Activated T-helper 1 cell treated with anti-CD3 and anti-CD28 coated beads, Interleukin-12 subunit alpha, Interleukin-12 subunit beta, Interleukin-2, Interleukin-4 antibody, amounts not matched to agents 30 ng/mL and 10 ng/mL and 1 ng/mL, durations not matched to agents 14 hours and 24 hours and 36 hours (primary cell): ENCODE measurements at regions not wholly inside any gene's neighbourhood (a gene's known extent, or its start where the extent isn't known, plus 50 kb on each side); places are given as distances from the start of the nearest gene placed in this dataset.

ENCODE experiments used
- DNase-seq: peaks from one replicate; pipeline ENCODE4 v3.0.0; 2021; ENCODE audit warnings: low spot score
- H3K27ac Mint-ChIP-seq: one replicate; pipeline ENCODE4 v1.8.0; 2021; ENCODE audit warnings: mild to moderate bottlenecking, mixed read lengths
- H3K27me3 Mint-ChIP-seq: one replicate; pipeline ENCODE4 v1.8.0; 2022; ENCODE audit warnings: mild to moderate bottlenecking, moderate library complexity, mixed read lengths; ENCODE audit not compliant: insufficient read depth
- H3K36me3 Mint-ChIP-seq: one replicate; pipeline ENCODE4 v1.8.0; 2021; ENCODE audit warnings: low read depth, mixed read lengths
- H3K4me1 Mint-ChIP-seq: one replicate; pipeline ENCODE4 v1.8.0; 2021; ENCODE audit warnings: low read depth, mixed read lengths
- H3K4me3 Mint-ChIP-seq: one replicate; pipeline ENCODE4 v1.8.0; 2021; ENCODE audit warnings: mild to moderate bottlenecking, moderate library complexity, mixed read lengths
- H3K9me3 Mint-ChIP-seq: one replicate; pipeline ENCODE4 v1.8.0; 2021; ENCODE audit warnings: mixed read lengths
- intact Hi-C: fragments of 100-400 bp; cut with micrococcal nuclease; formaldehyde crosslinking; loops from one replicate; pipeline ENCODE4 v1.15.1; 2024

DNA sequence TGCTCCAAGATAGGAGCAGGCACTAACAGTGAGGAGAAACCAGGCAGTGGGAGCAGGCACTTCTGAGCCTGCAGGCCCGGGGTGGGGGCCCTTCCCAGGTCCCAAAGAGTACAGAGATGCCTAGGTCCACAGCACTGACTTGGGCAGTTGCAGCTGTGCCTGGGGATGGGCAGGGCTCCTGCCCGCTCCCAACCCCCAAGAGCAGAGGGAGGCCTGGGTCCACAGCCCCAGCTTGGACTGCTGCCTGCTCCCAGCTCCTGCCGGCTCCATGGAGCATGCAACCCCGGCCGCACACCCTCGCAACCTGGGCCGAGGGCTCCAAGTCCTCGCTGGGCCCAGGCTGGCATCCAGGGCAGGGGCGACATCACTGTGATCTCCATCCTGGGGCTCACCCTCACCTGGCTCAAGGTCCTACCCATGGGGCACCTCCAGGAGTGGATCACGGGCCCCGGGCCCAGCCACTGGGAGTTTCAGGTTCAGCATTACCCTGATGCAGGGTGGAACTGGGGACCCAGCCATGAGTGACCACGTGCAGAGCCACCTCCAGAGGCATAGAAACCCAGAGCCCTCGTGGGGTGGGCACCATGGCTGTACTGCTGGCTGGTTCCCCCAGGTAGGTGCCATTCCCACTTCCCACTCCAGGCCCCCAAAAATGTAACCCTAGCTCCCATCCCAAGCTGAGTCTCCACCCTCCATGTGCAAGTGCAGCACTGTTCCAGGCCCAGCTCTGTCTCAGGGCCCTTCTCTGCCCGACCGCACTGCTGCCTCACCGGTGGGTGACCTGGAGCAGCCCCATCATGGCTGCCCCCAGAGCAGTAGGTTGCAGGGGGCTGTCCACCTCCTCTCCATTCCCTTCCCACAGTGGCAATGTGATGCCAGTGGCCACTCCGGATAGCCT is 325.6 kb downstream of the NR4A2 start:
- no peaks in the 10 kb centered on the region for H3K36me3 Mint-ChIP-seq
- intact Hi-C loops = no loop called here
- no peaks in the 10 kb centered on the region for H3K4me1 Mint-ChIP-seq
- H3K9me3 Mint-ChIP-seq = peaks cover 4% of the 10 kb centered on the region
- no peak overlapping the region for H3K4me3 Mint-ChIP-seq
- no peak for DNase-seq
- H3K27me3 Mint-ChIP-seq = no peaks in the 10 kb centered on the region
- no peak overlapping the region for H3K27ac Mint-ChIP-seq

- Mint-ChIP-seq H3K4me1 (no peaks in the 10 kb centered on the region), H3K9me3 (peaks cover 4% of the 10 kb centered on the region), H3K27me3 (no peaks in the 10 kb centered on the region), H3K4me3 (no peak overlapping the region), H3K36me3 (no peaks in the 10 kb centered on the region), H3K27ac (no peak overlapping the region)
- no peak for DNase-seq
- intact Hi-C loops = no loop called here
Measured at GRCh38 chr2:156005999-156006712, 326.4 kb downstream of the NR4A2 start.

DNA sequence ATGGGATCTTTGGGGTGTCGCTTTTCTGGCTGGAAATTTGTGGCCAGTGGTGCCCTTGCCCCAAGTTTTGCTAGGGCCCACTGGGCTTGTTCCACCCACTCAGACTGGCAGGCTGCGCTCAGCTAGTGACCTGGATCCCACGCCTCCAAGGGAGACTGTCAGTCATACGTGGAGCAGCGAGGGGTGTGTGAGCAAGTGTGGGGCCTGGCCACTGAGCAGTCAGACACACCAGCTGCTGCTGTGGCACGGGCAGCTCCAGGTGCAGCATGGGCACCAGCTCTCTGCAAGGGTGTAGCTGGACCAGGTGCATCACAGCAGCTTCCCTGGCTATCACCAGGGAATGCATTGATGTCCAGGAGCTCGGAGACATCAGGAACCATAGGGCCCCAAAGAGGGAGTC is 327.0 kb downstream of the NR4A2 start:
- H3K27ac Mint-ChIP-seq = no peak overlapping the region
- H3K4me1 Mint-ChIP-seq = no peaks in the 10 kb centered on the region
- no peak for DNase-seq
- H3K9me3 Mint-ChIP-seq = peaks cover 4% of the 10 kb centered on the region
- intact Hi-C loops = no loop called here
- no peak overlapping the region for H3K4me3 Mint-ChIP-seq
- no peaks in the 10 kb centered on the region for H3K36me3 Mint-ChIP-seq
- H3K27me3 Mint-ChIP-seq = no peaks in the 10 kb centered on the region

DNA sequence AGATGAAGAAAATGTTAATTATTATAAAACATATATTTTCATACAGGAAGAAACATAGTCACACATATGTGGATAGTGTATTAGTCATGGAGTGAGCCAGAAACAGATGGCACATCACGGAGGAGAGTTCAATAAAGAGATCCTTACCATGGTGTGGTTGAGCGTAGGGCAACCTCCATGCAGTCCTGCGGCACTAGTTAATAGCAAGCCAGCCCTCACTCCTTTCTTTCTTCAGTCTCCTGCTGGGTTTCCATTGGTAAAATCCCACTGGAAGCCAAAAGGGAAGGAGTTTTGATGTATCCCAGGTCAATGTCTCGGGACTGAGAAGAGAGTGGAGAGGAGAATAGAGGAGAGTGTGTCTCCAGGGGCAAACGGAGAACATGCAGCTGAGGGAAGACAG is 328.1 kb downstream of the NR4A2 start:
- Mint-ChIP-seq H3K4me1 (no peaks in the 10 kb centered on the region), H3K4me3 (no peak overlapping the region), H3K36me3 (no peaks in the 10 kb centered on the region), H3K27ac (no peak overlapping the region), H3K27me3 (no peaks in the 10 kb centered on the region), H3K9me3 (peaks cover 4% of the 10 kb centered on the region)
- DNase-seq = no peak
- intact Hi-C loops = no loop called here

- intact Hi-C loops = no loop called here
- H3K27me3 Mint-ChIP-seq = no peaks in the 10 kb centered on the region
- H3K4me1 Mint-ChIP-seq = no peaks in the 10 kb centered on the region
- H3K9me3 Mint-ChIP-seq = no peaks in the 10 kb centered on the region
- H3K4me3 Mint-ChIP-seq = no peak overlapping the region
- no peak overlapping the region for H3K27ac Mint-ChIP-seq
- no peaks in the 10 kb centered on the region for H3K36me3 Mint-ChIP-seq
- no peak for DNase-seq
Measured at GRCh38 chr2:156003780-156004179, 328.7 kb downstream of the NR4A2 start.

GRCh38 chr2:156001851-156002250 is 330.7 kb downstream of the NR4A2 start:
- no peak overlapping the region for H3K4me3 Mint-ChIP-seq
- H3K27me3 Mint-ChIP-seq = no peaks in the 10 kb centered on the region
- no peaks in the 10 kb centered on the region for H3K36me3 Mint-ChIP-seq
- no peak overlapping the region for H3K27ac Mint-ChIP-seq
- no peak for DNase-seq
- intact Hi-C loops = no loop called here
- no peaks in the 10 kb centered on the region for H3K9me3 Mint-ChIP-seq
- H3K4me1 Mint-ChIP-seq = no peaks in the 10 kb centered on the region

DNA sequence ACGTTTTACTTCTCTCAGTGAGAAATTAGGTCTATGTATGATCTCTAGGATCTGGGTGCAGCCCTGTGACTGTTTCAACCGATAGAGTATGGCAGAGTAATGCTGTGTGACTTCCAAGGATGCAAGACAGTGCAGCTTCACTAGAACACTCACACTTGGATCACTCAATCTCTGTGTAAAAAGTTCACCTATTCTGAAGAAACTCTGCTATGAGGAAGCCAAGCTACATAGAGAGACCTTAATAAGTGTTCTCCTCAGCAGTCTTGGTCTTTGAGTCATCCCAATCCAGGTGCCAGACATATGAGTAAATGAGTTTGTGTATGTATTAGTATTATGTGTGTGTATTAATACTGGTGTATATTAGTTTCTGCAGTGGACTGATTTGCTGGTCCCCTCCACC is 335.0 kb downstream of the NR4A2 start:
- Mint-ChIP-seq H3K4me1 (no peaks in the 10 kb centered on the region), H3K36me3 (no peaks in the 10 kb centered on the region), H3K27ac (no peak overlapping the region), H3K27me3 (no peaks in the 10 kb centered on the region), H3K9me3 (no peaks in the 10 kb centered on the region), H3K4me3 (no peak overlapping the region)
- intact Hi-C loops = no loop called here
- DNase-seq = no peak

- Mint-ChIP-seq H3K27ac (no peak overlapping the region), H3K4me1 (no peaks in the 10 kb centered on the region), H3K36me3 (no peaks in the 10 kb centered on the region), H3K27me3 (no peaks in the 10 kb centered on the region), H3K9me3 (no peaks in the 10 kb centered on the region), H3K4me3 (no peak overlapping the region)
- no peak for DNase-seq
- intact Hi-C loops = no loop called here
Measured at GRCh38 chr2:155994315-155994714, 338.2 kb downstream of the NR4A2 start.

DNA sequence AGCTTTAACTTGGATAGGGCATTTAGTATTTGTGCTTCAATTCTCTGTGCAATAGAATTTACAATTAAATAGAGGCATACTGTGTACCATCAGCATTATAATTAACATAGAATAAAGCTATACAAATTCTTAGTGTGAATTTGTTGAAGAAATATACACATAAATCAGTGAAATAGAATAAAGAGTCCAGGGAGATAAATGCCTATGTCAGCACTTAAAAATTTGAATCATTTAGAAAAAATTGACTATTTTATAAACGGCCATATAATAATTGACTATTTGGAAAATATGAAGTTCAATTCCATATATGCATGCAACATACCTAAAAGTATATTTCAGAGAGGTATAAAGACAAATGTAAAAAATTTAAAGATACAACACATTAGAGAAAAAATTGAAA is 348.7 kb downstream of the NR4A2 start:
- Mint-ChIP-seq H3K27ac (no peak overlapping the region), H3K36me3 (no peaks in the 10 kb centered on the region), H3K4me1 (no peaks in the 10 kb centered on the region), H3K27me3 (no peaks in the 10 kb centered on the region), H3K4me3 (no peak overlapping the region), H3K9me3 (no peaks in the 10 kb centered on the region)
- no peak for DNase-seq
- intact Hi-C loops = no loop called here

DNA sequence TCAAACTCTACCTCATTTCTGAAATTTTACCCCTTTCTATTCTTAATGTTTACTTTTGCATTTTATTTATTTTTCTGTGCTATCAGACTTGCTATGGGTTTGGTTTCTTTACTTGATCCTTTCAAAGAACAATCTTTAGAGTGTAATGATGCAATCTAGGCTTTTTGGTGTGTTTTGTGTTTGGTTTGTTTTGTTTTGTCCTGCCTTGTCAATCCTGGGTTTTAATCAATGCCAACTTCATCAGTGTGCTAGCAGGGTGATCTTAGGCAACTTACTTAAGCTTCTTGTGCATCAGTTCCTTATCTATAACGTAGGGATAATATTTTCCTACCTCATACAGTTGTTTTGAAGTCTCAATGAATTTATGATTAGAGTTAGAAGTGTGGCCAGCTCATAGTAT is 350.4 kb downstream of the NR4A2 start:
- intact Hi-C loops = no loop called here
- Mint-ChIP-seq H3K4me3 (no peak overlapping the region), H3K36me3 (no peaks in the 10 kb centered on the region), H3K9me3 (no peaks in the 10 kb centered on the region), H3K4me1 (no peaks in the 10 kb centered on the region), H3K27ac (no peak overlapping the region), H3K27me3 (no peaks in the 10 kb centered on the region)
- no peak for DNase-seq

DNA sequence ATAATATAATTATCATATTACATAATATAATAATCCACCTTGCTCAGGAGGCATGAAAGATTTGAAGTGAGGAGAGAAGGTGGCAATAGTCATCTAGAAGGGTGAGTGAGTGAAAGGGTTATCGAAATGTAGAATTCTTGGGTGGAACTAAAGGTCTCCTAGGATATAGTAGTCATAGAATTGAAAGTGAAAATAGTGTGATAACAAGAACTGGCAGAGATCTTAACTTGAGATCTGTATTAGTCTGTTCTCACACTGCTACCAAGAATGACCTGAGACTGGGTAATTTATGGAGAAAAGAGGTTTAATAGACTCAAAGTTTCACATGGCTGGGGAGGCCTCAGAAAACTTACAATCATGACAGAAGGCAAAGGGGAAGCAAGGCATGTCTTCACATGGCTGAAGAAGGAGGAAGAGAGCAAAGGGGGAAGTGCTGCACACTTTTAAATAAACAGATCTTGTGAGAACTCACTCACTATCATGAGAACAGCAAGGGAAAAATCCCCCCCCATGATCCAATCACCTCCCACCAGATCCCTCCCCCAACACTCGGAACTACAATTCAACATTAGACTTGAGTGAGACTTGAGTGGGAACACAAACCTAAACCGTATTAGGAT is 351.5 kb downstream of the NR4A2 start:
- intact Hi-C loops = no loop called here
- Mint-ChIP-seq H3K27me3 (no peaks in the 10 kb centered on the region), H3K4me1 (no peaks in the 10 kb centered on the region), H3K4me3 (no peak overlapping the region), H3K9me3 (no peaks in the 10 kb centered on the region), H3K36me3 (no peaks in the 10 kb centered on the region), H3K27ac (no peak overlapping the region)
- no peak for DNase-seq

DNA sequence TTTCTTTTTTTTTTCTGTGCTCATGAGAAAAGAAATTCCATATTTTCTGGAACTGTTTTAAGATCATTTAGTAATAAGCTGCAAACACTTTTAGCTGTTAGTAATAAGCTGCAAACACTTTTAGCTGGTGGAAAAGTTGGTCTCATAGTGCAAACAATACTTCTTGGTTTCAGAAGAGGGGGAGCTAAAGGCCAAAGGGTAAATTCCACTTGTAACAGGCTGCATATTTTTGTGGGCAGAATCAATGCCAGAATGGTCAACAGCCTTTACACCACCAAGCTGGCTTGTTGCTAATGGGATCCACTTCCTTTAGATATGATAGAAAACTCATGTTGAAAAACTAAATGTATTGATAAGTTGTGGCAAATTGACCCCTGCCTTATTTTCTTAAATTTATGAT is 356.8 kb downstream of the NR4A2 start:
- H3K27me3 Mint-ChIP-seq = no peaks in the 10 kb centered on the region
- H3K36me3 Mint-ChIP-seq = no peaks in the 10 kb centered on the region
- H3K9me3 Mint-ChIP-seq = no peaks in the 10 kb centered on the region
- no peak overlapping the region for H3K4me3 Mint-ChIP-seq
- no peaks in the 10 kb centered on the region for H3K4me1 Mint-ChIP-seq
- DNase-seq = no peak
- intact Hi-C loops = no loop called here
- no peak overlapping the region for H3K27ac Mint-ChIP-seq

GRCh38 chr2:155972916-155973315 is 359.6 kb downstream of the NR4A2 start:
- intact Hi-C loops = no loop called here
- no peaks in the 10 kb centered on the region for H3K4me1 Mint-ChIP-seq
- no peaks in the 10 kb centered on the region for H3K27me3 Mint-ChIP-seq
- no peak for DNase-seq
- no peaks in the 10 kb centered on the region for H3K36me3 Mint-ChIP-seq
- no peaks in the 10 kb centered on the region for H3K9me3 Mint-ChIP-seq
- no peak overlapping the region for H3K4me3 Mint-ChIP-seq
- no peak overlapping the region for H3K27ac Mint-ChIP-seq
